A549 (cell line): ENCODE measurements at regions not wholly inside any gene's neighbourhood (a gene's known extent, or its start where the extent isn't known, plus 50 kb on each side); places are given as distances from the start of the nearest gene placed in this dataset.

ENCODE experiments used
- ATAC-seq, 2 experiments: fragments of 200-7000 bp in 1 of 2; fragments of >200 bp in 1 of 2; cut with Nextera tagmentation in 1 of 2; cut with Tn5 transposase in 1 of 2; 3 replicates each; pipeline versions ENCODE4 v1.8.0 to v1.9.1; 2018 to 2020; ENCODE audit warnings: mild to moderate bottlenecking in 1 of 2, moderate library complexity in 1 of 2
- CTCF ChIA-PET: fragments of 300-600 bp; sonication (Branson Sonifier 250); formaldehyde crosslinking; extraction: SDS; loops from one replicate; lab custom pipeline; 2021; ENCODE audit warnings: antibody characterized with exemption, inconsistent platforms; lab: Yijun Ruan, JAX
- POLR2A ChIA-PET: fragments of 350-600 bp; formaldehyde crosslinking; extraction: SDS; loops from one replicate; lab custom pipeline; 2021; ENCODE audit warnings: antibody characterized with exemption, inconsistent platforms; lab: Yijun Ruan, JAX
- DNase-seq, 2 experiments: peaks; one replicate each; pipeline versions ENCODE4 v3.0.0 to v3.0.0-alpha.2; 2011 to 2016; ENCODE audit warnings: low read depth in 1 of 2, low spot score in 1 of 2
- FAIRE-seq: peaks from 2 replicates; lab custom pipeline; 2011; peaks lifted over from hg19 to GRCh38; lab: Jason Lieb, UNC
- H3K27ac ChIP-seq, 2 experiments: fragments of >200 bp; sonication (Bioruptor Twin); formaldehyde crosslinking; 3 replicates each; pipeline ENCODE4 v1.5.1; 2016 to 2017
- H3K4me1 ChIP-seq: fragments of >200 bp; sonication (Bioruptor Twin); formaldehyde crosslinking; 3 replicates; pipeline ENCODE4 v1.6.1; 2016
- H3K4me2 ChIP-seq: fragments of >200 bp; sonication (Bioruptor Twin); formaldehyde crosslinking; 3 replicates; pipeline ENCODE4 v1.6.1; 2016
- H3K4me3 ChIP-seq: fragments of >200 bp; sonication (Bioruptor Twin); formaldehyde crosslinking; 3 replicates; pipeline ENCODE4 v1.5.1; 2016
- H3K9me3 ChIP-seq: fragments of >200 bp; sonication (Bioruptor Twin); formaldehyde crosslinking; 3 replicates; pipeline ENCODE4 v1.6.1; 2016
- ATOH8 ChIP-seq: fragments of 250-450 bp; sonication (Bioruptor Pico); IDR thresholded peaks from 2 replicates; pipeline ENCODE4 v1.5.0; 2020; ENCODE audit warnings: low read depth, mild to moderate bottlenecking, moderate library complexity
- BCL3 ChIP-seq: fragments of >200 bp; sonication (Bioruptor Twin); formaldehyde crosslinking; IDR thresholded peaks from 3 replicates; pipeline ENCODE4 v1.6.1; 2016
- CBX2 ChIP-seq: fragments of 200-600 bp; sonication (generic); IDR thresholded peaks from 2 replicates; pipeline ENCODE4 v1.6.1; 2016; ENCODE audit warnings: low read depth, mild to moderate bottlenecking, borderline replicate concordance
- CBX8 ChIP-seq: fragments of 200-600 bp; sonication (generic); IDR thresholded peaks from 2 replicates; pipeline ENCODE4 v1.6.1; 2016
- CEBPB ChIP-seq, 2 experiments: fragments of >200 bp in 1 of 2; sonication (Bioruptor Twin) in 1 of 2; formaldehyde crosslinking in 1 of 2; IDR thresholded peaks; 2 replicates each; pipeline ENCODE4 v1.6.1; 2012 to 2016
- CHD2 ChIP-seq: fragments of 150-350 bp; IDR thresholded peaks from 2 replicates; pipeline ENCODE4 v1.6.1; 2014; ENCODE audit warnings: low read length; ENCODE audit not compliant: partially characterized antibody
- CTCF ChIP-seq: fragments of >200 bp; sonication (Bioruptor Twin); formaldehyde crosslinking; IDR thresholded peaks from 3 replicates; pipeline ENCODE4 v1.5.1; 2016
- EHF ChIP-seq: fragments of 250-450 bp; sonication (Bioruptor Pico); IDR thresholded peaks from 2 replicates; pipeline ENCODE4 v1.5.0; 2020; ENCODE audit warnings: mild to moderate bottlenecking
- ESRRA ChIP-seq: fragments of 150-350 bp; IDR thresholded peaks from 2 replicates; pipeline ENCODE4 v1.6.1; 2014; ENCODE audit warnings: mild to moderate bottlenecking, low read length, borderline replicate concordance
- FOXS1 ChIP-seq: fragments of 250-450 bp; sonication (Bioruptor Pico); IDR thresholded peaks from 2 replicates; pipeline ENCODE4 v1.5.0; 2020; ENCODE audit warnings: mild to moderate bottlenecking, moderate library complexity
- GATA3 ChIP-seq: IDR thresholded peaks from 2 replicates; pipeline ENCODE4 v1.6.1; 2012; ENCODE audit warnings: borderline replicate concordance
- JUN ChIP-seq, 2 experiments: fragments of >200 bp; sonication (Bioruptor Twin); formaldehyde crosslinking; IDR thresholded peaks; 2 replicates in 1 of 2; 3 replicates in 1 of 2; pipeline ENCODE4 v1.6.1; 2016 to 2017
- MAZ ChIP-seq: fragments of 150-350 bp; IDR thresholded peaks from 2 replicates; pipeline ENCODE4 v1.6.1; 2014; ENCODE audit warnings: antibody characterized with exemption, low read depth, low read length, borderline replicate concordance
- PBX3 ChIP-seq: IDR thresholded peaks from 2 replicates; pipeline ENCODE4 v1.6.1; 2012
- POLR2A ChIP-seq: IDR thresholded peaks from 2 replicates; pipeline ENCODE4 v1.6.1; 2012; ENCODE audit warnings: mild to moderate bottlenecking, low read length
- RAD21 ChIP-seq, 2 experiments: fragments of >200 bp in 1 of 2; sonication (Bioruptor Twin) in 1 of 2; formaldehyde crosslinking in 1 of 2; IDR thresholded peaks in 1 of 2; conservative IDR thresholded peaks in 1 of 2; 2 replicates in 1 of 2; 3 replicates in 1 of 2; pipeline ENCODE4 v1.6.1; 2012 to 2018; ENCODE audit warnings: inconsistent platforms in 1 of 2
- RARB ChIP-seq: fragments of 250-450 bp; sonication (Bioruptor Pico); IDR thresholded peaks from 2 replicates; pipeline ENCODE4 v1.8.0; 2021; ENCODE audit warnings: mild to moderate bottlenecking, moderate library complexity
- RCOR1 ChIP-seq: fragments of 150-350 bp; IDR thresholded peaks from 2 replicates; pipeline ENCODE4 v1.6.1; 2014; ENCODE audit warnings: antibody characterized with exemption, low read length, low read depth
- RFX5 ChIP-seq: fragments of 450-650 bp; IDR thresholded peaks from 2 replicates; pipeline ENCODE4 v1.7.1; 2014; ENCODE audit warnings: antibody characterized with exemption, mild to moderate bottlenecking, moderate library complexity
- TP53 ChIP-seq: fragments of 250-450 bp; sonication (Bioruptor Pico); IDR thresholded peaks from 2 replicates; pipeline ENCODE4 v1.5.0; 2021; ENCODE audit warnings: mild to moderate bottlenecking, moderate library complexity
- USF2 ChIP-seq: fragments of 450-650 bp; IDR thresholded peaks from 2 replicates; pipeline ENCODE4 v1.6.1; 2014; ENCODE audit warnings: antibody characterized with exemption
- ZFP36 ChIP-seq: fragments of 450-650 bp; IDR thresholded peaks from 2 replicates; pipeline ENCODE4 v1.6.1; 2014; ENCODE audit warnings: borderline replicate concordance; ENCODE audit not compliant: partially characterized antibody
- ZNF302 ChIP-seq: fragments of 250-450 bp; sonication (Bioruptor Pico); IDR thresholded peaks from 2 replicates; pipeline ENCODE4 v1.9.0; 2021; ENCODE audit warnings: inconsistent platforms, mild to moderate bottlenecking, moderate library complexity
- ZSCAN20 ChIP-seq: fragments of 250-450 bp; sonication (Bioruptor Pico); IDR thresholded peaks from 2 replicates; pipeline ENCODE4 v1.8.0; 2022; ENCODE audit warnings: mild to moderate bottlenecking, moderate library complexity
- WGBS: methylation state at CpG from one replicate; pipeline ENCODE4 v1.1.6; 2017; ENCODE audit errors: missing lambda C conversion rate; 5-methylcytosine and 5-hydroxymethylcytosine counted together

- CTCF ChIA-PET = interaction anchor here (0.9 to 1.2 kb wide), 2 partner anchors 9 to 277 kb away, joined by 3 read pairs; no protein-coding TSS in a partner anchor
- no peak for DNase-seq
- Histone ChIP-seq H3K9me3 (peaks cover 10% of the 10 kb centered on the region), H3K4me1 (peaks cover 10% of the 10 kb centered on the region; the same call in 1 of the 3 replicates), H3K4me2 (no peak overlapping the region), H3K4me3 (no peak overlapping the region)
- no peak for FAIRE-seq
- TF ChIP-seq CBX8 = no peak
- no peak for TF ChIP-seq ZFP36
- no peak for TF ChIP-seq EHF
- TF ChIP-seq CEBPB (IDR thresholded peaks at IDR 0.05) = no peak
- no peak for TF ChIP-seq RCOR1
- TF ChIP-seq BCL3 = no peak
- TF ChIP-seq JUN (IDR thresholded peaks at IDR 0.05) = no peak
- no peak for TF ChIP-seq RARB (CRISPR knock-in tag)
- TF ChIP-seq ZNF302 (CRISPR knock-in tag) = no peak
- TF ChIP-seq ESRRA = no peak
- TF ChIP-seq CTCF = no peak
- TF ChIP-seq CBX2 = no peak
- no peak for TF ChIP-seq CHD2
- no peak for TF ChIP-seq MAZ
- TF ChIP-seq GATA3 = no peak
- TF ChIP-seq RAD21 (conservative IDR thresholded peaks at IDR 0.05 in 1 of 2, IDR thresholded peaks at IDR 0.05 in 1 of 2) = no peak
- TF ChIP-seq TP53 (CRISPR knock-in tag) = no peak
- TF ChIP-seq POLR2A = no peak
- TF ChIP-seq FOXS1 = no peak
- no peak for TF ChIP-seq ATOH8 (CRISPR knock-in tag)
- TF ChIP-seq, all 56 proteins: peak for 0
- H3K27ac ChIP-seq = no peak overlapping the region
- 93% methylated on average over 3 of the region's 3 CpGs for WGBS
- no peak for ATAC-seq
- POLR2A ChIA-PET = interaction anchor here (0.7 kb wide), 1 partner anchor 443 kb away, joined by 3 read pairs; no protein-coding TSS in a partner anchor
These were observed 72.6 kb downstream of the MYEOV start for GRCh38 chr11:69366591-69366990.

- POLR2A ChIA-PET = no interaction called here
- no peak for TF ChIP-seq RFX5
- TF ChIP-seq PBX3 = no peak
- no peak for TF ChIP-seq ZSCAN20 (CRISPR knock-in tag)
- TF ChIP-seq USF2 = no peak
- TF ChIP-seq, all 56 proteins: peak for 0
- CTCF ChIA-PET = no interaction called here
- Histone ChIP-seq H3K4me3 (no peak overlapping the region), H3K4me2 (no peak overlapping the region), H3K9me3 (peaks cover 10% of the 10 kb centered on the region), H3K4me1 (peaks cover 10% of the 10 kb centered on the region; the same call in 1 of the 3 replicates), H3K27ac (no peak overlapping the region)
- no peak for DNase-seq
- FAIRE-seq = no peak
- ATAC-seq = no peak
- WGBS = 94% methylated on average over 11 of the region's 13 CpGs
These were observed 73.4 kb downstream of the MYEOV start for GRCh38 chr11:69367211-69367964.
